Mucosa of gallbladder (tissue), 1 donor: ENCODE measurements at regions not wholly inside any gene's neighbourhood (a gene's known extent, or its start where the extent isn't known, plus 50 kb on each side); places are given as distances from the start of the nearest gene placed in this dataset.
"Not testable (repeated sequence)": the region's sequence is repeated elsewhere in the genome, so short reads cannot be mapped to it uniquely, and the experiment has no call there.

Experiments
- DNase-seq: peaks from one replicate; pipeline ENCODE4 v3.0.0-alpha.2; 2020; ENCODE audit warnings: low spot score
- donor health status: DM: no; HTN: no; CAD: no.

- DNase-seq: no peak
Measured at GRCh38 chr6:66321017-66321416, 614.0 kb upstream of the EYS start.

GRCh38 chr6:66307490-66307889 is 600.5 kb upstream of the EYS start:
- no peak for DNase-seq

GRCh38 chr6:66291905-66292304 is 584.9 kb upstream of the EYS start:
- no peak for DNase-seq

GRCh38 chr6:66289889-66290288 is 582.9 kb upstream of the EYS start:
- no peak for DNase-seq

- DNase-seq: no peak
Measured at GRCh38 chr6:66278115-66278514, 571.1 kb upstream of the EYS start.

- DNase-seq: no peak
Measured at GRCh38 chr6:66277400-66277799, 570.4 kb upstream of the EYS start.

- no peak for DNase-seq
Measured at GRCh38 chr6:66265737-66266136, 558.7 kb upstream of the EYS start.

GRCh38 chr6:66264376-66264775 is 557.4 kb upstream of the EYS start:
- DNase-seq: no peak

GRCh38 chr6:66258731-66259487 is 551.9 kb upstream of the EYS start:
- DNase-seq: not testable (repeated sequence)

- DNase-seq: no peak
Measured at GRCh38 chr6:66245231-66245630, 538.2 kb upstream of the EYS start.

GRCh38 chr6:66238851-66239250 is 531.8 kb upstream of the EYS start:
- DNase-seq: no peak

- DNase-seq: no peak
Measured at GRCh38 chr6:66232890-66233289, 525.9 kb upstream of the EYS start.

- DNase-seq: no peak
Measured at GRCh38 chr6:66230591-66230990, 523.6 kb upstream of the EYS start.

GRCh38 chr6:66226109-66226508 is 519.1 kb upstream of the EYS start:
- DNase-seq: no peak

- no peak for DNase-seq
Measured at GRCh38 chr6:66210964-66211363, 503.9 kb upstream of the EYS start.

GRCh38 chr6:66200390-66200789 is 493.4 kb upstream of the EYS start:
- DNase-seq: no peak

GRCh38 chr6:66199171-66199570 is 492.1 kb upstream of the EYS start:
- no peak for DNase-seq

- no peak for DNase-seq
Measured at GRCh38 chr6:66198062-66198624, 491.1 kb upstream of the EYS start.

- DNase-seq: no peak
Measured at GRCh38 chr6:66190858-66191257, 483.8 kb upstream of the EYS start.

- no peak for DNase-seq
Measured at GRCh38 chr6:66189915-66190314, 482.9 kb upstream of the EYS start.

GRCh38 chr6:66186756-66187155 is 479.7 kb upstream of the EYS start:
- no peak for DNase-seq

GRCh38 chr6:66184091-66184490 is 477.1 kb upstream of the EYS start:
- DNase-seq: no peak

- no peak for DNase-seq
Measured at GRCh38 chr6:66179361-66179760, 472.3 kb upstream of the EYS start.

GRCh38 chr6:66173587-66173986 is 466.6 kb upstream of the EYS start:
- no peak for DNase-seq
